ENCODE measurements at regions not wholly inside any gene's neighbourhood (a gene's known extent, or its start where the extent isn't known, plus 50 kb on each side); places are given as distances from the start of the nearest gene placed in this dataset.
"Not testable (repeated sequence)": the region's sequence is repeated elsewhere in the genome, so short reads cannot be mapped to it uniquely, and the experiment has no call there.

GRCh38 chr11:92168936-92169335 lies 55.7 kb upstream of the FAT3 start:
- no peak for DNase-seq

- DNase-seq, result no peak
Measured at GRCh38 chr11:92167571-92167970, 57.0 kb upstream of the FAT3 start.

- no peak for DNase-seq
Measured at GRCh38 chr11:92166335-92166734, 58.3 kb upstream of the FAT3 start.

- no peak for DNase-seq
Measured at GRCh38 chr11:92163879-92164278, 60.7 kb upstream of the FAT3 start.

- no peak for DNase-seq
Measured at GRCh38 chr11:92162776-92163175, 61.8 kb upstream of the FAT3 start.

- no peak for DNase-seq
Measured at GRCh38 chr11:92159931-92160330, 64.7 kb upstream of the FAT3 start.

GRCh38 chr11:92157390-92157789 lies 67.2 kb upstream of the FAT3 start:
- DNase-seq, result not testable (repeated sequence)

- peak; percentile 5 for DNase-seq
Measured at GRCh38 chr11:92154611-92155010, 70.0 kb upstream of the FAT3 start.

GRCh38 chr11:92154110-92154509 lies 70.5 kb upstream of the FAT3 start:
- no peak for DNase-seq

- DNase-seq, result no peak
Measured at GRCh38 chr11:92153542-92153941, 71.1 kb upstream of the FAT3 start.

- DNase-seq, result no peak
Measured at GRCh38 chr11:92152245-92152644, 72.4 kb upstream of the FAT3 start.

GRCh38 chr11:92149996-92150395 lies 74.6 kb upstream of the FAT3 start:
- no peak for DNase-seq

- no peak for DNase-seq
Measured at GRCh38 chr11:92141725-92142124, 82.9 kb upstream of the FAT3 start.

- DNase-seq, result no peak
Measured at GRCh38 chr11:92141159-92141558, 83.5 kb upstream of the FAT3 start.

GRCh38 chr11:92140021-92140420 lies 84.6 kb upstream of the FAT3 start:
- no peak for DNase-seq

- DNase-seq, result no peak
Measured at GRCh38 chr11:92138296-92138695, 86.3 kb upstream of the FAT3 start.

- DNase-seq, result no peak
Measured at GRCh38 chr11:92137747-92138146, 86.9 kb upstream of the FAT3 start.

- no peak for DNase-seq
Measured at GRCh38 chr11:92136797-92137196, 87.8 kb upstream of the FAT3 start.

GRCh38 chr11:92131289-92131865 lies 93.2 kb upstream of the FAT3 start:
- DNase-seq, result peak; percentile 90

- DNase-seq, result peak; percentile 86
Measured at GRCh38 chr11:92130421-92130831, 94.2 kb upstream of the FAT3 start.

GRCh38 chr11:92129811-92130210 lies 94.8 kb upstream of the FAT3 start:
- DNase-seq, result peak; percentile 42

GRCh38 chr11:92128026-92128425 lies 96.6 kb upstream of the FAT3 start:
- no peak for DNase-seq

GRCh38 chr11:92125321-92125720 lies 99.3 kb upstream of the FAT3 start:
- peak; percentile 62 for DNase-seq

- peak; percentile 89 for DNase-seq
Measured at GRCh38 chr11:92123540-92123939, 101.1 kb upstream of the FAT3 start.

- peak; percentile 26 for DNase-seq
Measured at GRCh38 chr11:92122561-92122960, 102.1 kb upstream of the FAT3 start.

GRCh38 chr11:92111287-92111686 lies 113.3 kb upstream of the FAT3 start:
- no peak for DNase-seq
